G401.6 (cell line): ENCODE measurements at regions not wholly inside any gene's neighbourhood (a gene's known extent, or its start where the extent isn't known, plus 50 kb on each side); places are given as distances from the start of the nearest gene placed in this dataset.
"Not testable (repeated sequence)": the region's sequence is repeated elsewhere in the genome, so short reads cannot be mapped to it uniquely, and the experiment has no call there.

Experiments used
- FAIRE-seq: peaks from 2 replicates; lab custom pipeline; 2012; peaks lifted over from hg19 to GRCh38; lab: Jason Lieb, UNC

- FAIRE-seq = not testable (repeated sequence)
Measured at GRCh38 chr9:29432656-29433055, 1859.4 kb upstream of the C9orf72 start.

- no peak for FAIRE-seq
Measured at GRCh38 chr9:29435368-29435767, 1862.1 kb upstream of the C9orf72 start.

GRCh38 chr9:29437526-29437925 lies 1864.2 kb upstream of the C9orf72 start:
- FAIRE-seq = no peak

GRCh38 chr9:29439961-29440360 lies 1866.7 kb upstream of the C9orf72 start:
- FAIRE-seq = no peak

- FAIRE-seq = no peak
Measured at GRCh38 chr9:29440449-29440848, 1867.2 kb upstream of the C9orf72 start.

- no peak for FAIRE-seq
Measured at GRCh38 chr9:29445751-29446150, 1872.5 kb upstream of the C9orf72 start.

- FAIRE-seq = no peak
Measured at GRCh38 chr9:29449306-29449705, 1876.0 kb upstream of the C9orf72 start.

- FAIRE-seq = not testable (repeated sequence)
Measured at GRCh38 chr9:29450343-29450875, 1877.1 kb upstream of the C9orf72 start.

- no peak for FAIRE-seq
Measured at GRCh38 chr9:29456940-29457339, 1883.7 kb upstream of the C9orf72 start.

- no peak for FAIRE-seq
Measured at GRCh38 chr9:29475471-29475870, 1902.2 kb upstream of the C9orf72 start.

- FAIRE-seq = no peak
Measured at GRCh38 chr9:29511680-29512079, 1938.4 kb upstream of the C9orf72 start.

GRCh38 chr9:29514336-29514735 lies 1941.1 kb upstream of the C9orf72 start:
- FAIRE-seq = no peak

GRCh38 chr9:29514862-29515261 lies 1941.6 kb upstream of the C9orf72 start:
- FAIRE-seq = no peak

- FAIRE-seq = no peak
Measured at GRCh38 chr9:29548436-29548835, 1975.2 kb upstream of the C9orf72 start.

- FAIRE-seq = no peak
Measured at GRCh38 chr9:29555502-29555901, 1982.2 kb upstream of the C9orf72 start.

GRCh38 chr9:29556317-29556716 lies 1983.0 kb upstream of the C9orf72 start:
- FAIRE-seq = no peak

- FAIRE-seq = no peak
Measured at GRCh38 chr9:29556746-29557145, 1983.5 kb upstream of the C9orf72 start.

GRCh38 chr9:29564564-29564963 lies 1991.3 kb upstream of the C9orf72 start:
- FAIRE-seq = no peak

- no peak for FAIRE-seq
Measured at GRCh38 chr9:29575219-29575618, 2001.9 kb upstream of the C9orf72 start.

- FAIRE-seq = no peak
Measured at GRCh38 chr9:29588361-29588760, 2015.1 kb upstream of the C9orf72 start.

GRCh38 chr9:29609282-29609681 lies 2036.0 kb upstream of the C9orf72 start:
- no peak for FAIRE-seq

GRCh38 chr9:29613773-29614172 lies 2040.5 kb upstream of the C9orf72 start:
- no peak for FAIRE-seq

- no peak for FAIRE-seq
Measured at GRCh38 chr9:29616844-29617243, 2043.6 kb upstream of the C9orf72 start.

- FAIRE-seq = no peak
Measured at GRCh38 chr9:29625292-29625731, 2052.0 kb upstream of the C9orf72 start.

GRCh38 chr9:29625931-29626330 lies 2052.7 kb upstream of the C9orf72 start:
- FAIRE-seq = no peak
